Esophagus squamous epithelium (tissue), 4 donors: ENCODE measurements at regions not wholly inside any gene's neighbourhood (a gene's known extent, or its start where the extent isn't known, plus 50 kb on each side); places are given as distances from the start of the nearest gene placed in this dataset.

ENCODE experiments used
- POLR2A ChIP-seq, 4 donors: fragments of 450-650 bp; IDR thresholded peaks; one replicate each; pipeline ENCODE4 v1.6.1; 2017; ENCODE audit warnings: antibody characterized with exemption in 4 of 4, mild to moderate bottlenecking in 4 of 4, moderate library complexity in 3 of 4
- TF ChIP-seq, protein P1 (sequence below), 6 experiments: fragments of 450-650 bp in 4 of 6; fragments of 200-600 bp in 2 of 6; sonication (generic) in 2 of 6; IDR thresholded peaks; one replicate each; pipeline ENCODE4 v1.5.1; 2016 to 2019; ENCODE audit warnings: antibody characterized with exemption in 6 of 6, mild to moderate bottlenecking in 4 of 6, moderate library complexity in 4 of 6

DNA sequence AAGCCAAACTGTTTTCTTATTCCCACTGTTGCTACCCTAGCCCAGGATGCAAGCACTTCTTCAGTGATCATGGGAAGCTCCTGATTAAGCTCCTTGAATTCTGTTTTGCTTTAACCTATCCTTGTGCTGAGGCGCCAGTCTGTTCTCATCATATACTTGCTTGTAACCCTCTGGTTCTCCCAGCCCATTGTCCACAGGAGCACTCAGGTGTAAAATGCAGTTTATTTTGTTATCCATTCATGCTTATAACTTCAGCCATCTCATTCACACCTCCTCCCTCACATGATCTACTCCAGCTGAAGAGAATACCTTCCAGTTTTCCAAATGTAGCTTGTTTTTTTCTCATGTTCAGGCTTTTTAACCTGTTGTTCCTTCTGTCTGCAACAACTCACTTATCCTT lies 402.1 kb upstream of the BRINP1 start:
- no peak for TF ChIP-seq POLR2A (IDR thresholded peaks at IDR 0.05)
- TF ChIP-seq, protein P1, sequence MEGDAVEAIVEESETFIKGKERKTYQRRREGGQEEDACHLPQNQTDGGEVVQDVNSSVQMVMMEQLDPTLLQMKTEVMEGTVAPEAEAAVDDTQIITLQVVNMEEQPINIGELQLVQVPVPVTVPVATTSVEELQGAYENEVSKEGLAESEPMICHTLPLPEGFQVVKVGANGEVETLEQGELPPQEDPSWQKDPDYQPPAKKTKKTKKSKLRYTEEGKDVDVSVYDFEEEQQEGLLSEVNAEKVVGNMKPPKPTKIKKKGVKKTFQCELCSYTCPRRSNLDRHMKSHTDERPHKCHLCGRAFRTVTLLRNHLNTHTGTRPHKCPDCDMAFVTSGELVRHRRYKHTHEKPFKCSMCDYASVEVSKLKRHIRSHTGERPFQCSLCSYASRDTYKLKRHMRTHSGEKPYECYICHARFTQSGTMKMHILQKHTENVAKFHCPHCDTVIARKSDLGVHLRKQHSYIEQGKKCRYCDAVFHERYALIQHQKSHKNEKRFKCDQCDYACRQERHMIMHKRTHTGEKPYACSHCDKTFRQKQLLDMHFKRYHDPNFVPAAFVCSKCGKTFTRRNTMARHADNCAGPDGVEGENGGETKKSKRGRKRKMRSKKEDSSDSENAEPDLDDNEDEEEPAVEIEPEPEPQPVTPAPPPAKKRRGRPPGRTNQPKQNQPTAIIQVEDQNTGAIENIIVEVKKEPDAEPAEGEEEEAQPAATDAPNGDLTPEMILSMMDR (IDR thresholded peaks at IDR 0.05), result no peak
